H1 (cell line): ENCODE measurements at regions not wholly inside any gene's neighbourhood (a gene's known extent, or its start where the extent isn't known, plus 50 kb on each side); places are given as distances from the start of the nearest gene placed in this dataset.

Experiments
- POLR2A ChIP-seq, 2 experiments: IDR thresholded peaks; 1 replicate in 1 of 2; 2 replicates in 1 of 2; pipeline ENCODE4 v1.6.1; 2011; ENCODE audit warnings: low read depth in 2 of 2, low read length in 2 of 2, mild to moderate bottlenecking in 2 of 2; ENCODE audit errors: control extremely low read depth in 1 of 2
- RBBP5 ChIP-seq: IDR thresholded peaks from 2 replicates; pipeline ENCODE4 v1.7.1; 2012; ENCODE audit warnings: low read depth, mild to moderate bottlenecking, inconsistent platforms, low read length, moderate library complexity, borderline replicate concordance

DNA sequence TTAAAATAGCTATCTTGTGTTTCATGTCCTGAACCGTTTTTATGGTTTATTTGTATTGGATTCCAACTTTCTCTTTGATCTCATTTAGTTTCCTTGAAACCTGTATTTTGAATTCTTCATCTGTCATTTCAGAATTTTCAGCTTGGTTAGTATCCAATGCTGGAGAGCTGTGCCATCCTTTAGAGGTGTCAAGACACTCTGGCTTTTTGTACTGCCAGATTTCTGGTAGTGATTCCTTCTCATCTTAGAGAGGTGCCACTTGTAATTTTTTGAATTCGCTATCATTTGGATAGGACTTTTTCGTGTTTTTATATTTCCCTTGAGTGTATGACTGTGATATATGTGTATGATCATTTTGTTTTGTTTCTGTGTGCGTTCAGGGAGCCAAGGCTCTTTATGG is 591.4 kb downstream of the ADCYAP1 start (continued):
- no peak for TF ChIP-seq RBBP5
- TF ChIP-seq POLR2A (IDR thresholded peaks at IDR 0.05; ENCODE audit: control extremely low read depth in 1 of 2, low read depth in 2 of 2, low read length in 2 of 2) = no peak
